NB4 (cell line): ENCODE measurements at regions not wholly inside any gene's neighbourhood (a gene's known extent, or its start where the extent isn't known, plus 50 kb on each side); places are given as distances from the start of the nearest gene placed in this dataset.

Source experiments
- DNase-seq: peaks from one replicate; pipeline ENCODE4 v3.0.0; 2010; ENCODE audit warnings: low read depth
- H3K4me3 ChIP-seq: one replicate; pipeline ENCODE4 v1.5.1; 2011; ENCODE audit warnings: mild to moderate bottlenecking, low read depth, low read length, moderate library complexity
- CTCF ChIP-seq: IDR thresholded peaks from one replicate; pipeline ENCODE4 v1.5.1; 2012; ENCODE audit warnings: low read depth, low read length
- MAX ChIP-seq: IDR thresholded peaks from 2 replicates; pipeline ENCODE4 v1.6.1; 2011; ENCODE audit warnings: low read depth, low read length
- MYC ChIP-seq: IDR thresholded peaks from 2 replicates; pipeline ENCODE4 v1.6.1; 2011; ENCODE audit warnings: low read depth, low read length
- POLR2A ChIP-seq: IDR thresholded peaks from 2 replicates; pipeline ENCODE4 v1.6.1; 2011; ENCODE audit warnings: mild to moderate bottlenecking; ENCODE audit not compliant: insufficient read length; ENCODE audit errors: extremely low read depth

- TF ChIP-seq MAX (no peak), POLR2A (no peak), CTCF (no peak), MYC (no peak)
- H3K4me3 ChIP-seq: no peak overlapping the region
- no peak for DNase-seq
These were observed 96.5 kb downstream of the CYP26B1 start for GRCh38 chr2:72051204-72051603.

GRCh38 chr2:72050734-72051133 lies 96.9 kb downstream of the CYP26B1 start:
- DNase-seq: no peak
- no peak overlapping the region for H3K4me3 ChIP-seq
- TF ChIP-seq POLR2A: no peak
- no peak for TF ChIP-seq MAX
- no peak for TF ChIP-seq MYC
- no peak for TF ChIP-seq CTCF

- DNase-seq: no peak
- H3K4me3 ChIP-seq: no peak overlapping the region
- TF ChIP-seq POLR2A: no peak
- no peak for TF ChIP-seq MAX
- TF ChIP-seq CTCF: no peak
- no peak for TF ChIP-seq MYC
These were observed 98.7 kb downstream of the CYP26B1 start for GRCh38 chr2:72048881-72049477.

GRCh38 chr2:72043985-72044384 lies 103.7 kb downstream of the CYP26B1 start:
- H3K4me3 ChIP-seq: no peak overlapping the region
- no peak for TF ChIP-seq CTCF
- TF ChIP-seq MYC: no peak
- no peak for TF ChIP-seq MAX
- TF ChIP-seq POLR2A: no peak
- no peak for DNase-seq

DNA sequence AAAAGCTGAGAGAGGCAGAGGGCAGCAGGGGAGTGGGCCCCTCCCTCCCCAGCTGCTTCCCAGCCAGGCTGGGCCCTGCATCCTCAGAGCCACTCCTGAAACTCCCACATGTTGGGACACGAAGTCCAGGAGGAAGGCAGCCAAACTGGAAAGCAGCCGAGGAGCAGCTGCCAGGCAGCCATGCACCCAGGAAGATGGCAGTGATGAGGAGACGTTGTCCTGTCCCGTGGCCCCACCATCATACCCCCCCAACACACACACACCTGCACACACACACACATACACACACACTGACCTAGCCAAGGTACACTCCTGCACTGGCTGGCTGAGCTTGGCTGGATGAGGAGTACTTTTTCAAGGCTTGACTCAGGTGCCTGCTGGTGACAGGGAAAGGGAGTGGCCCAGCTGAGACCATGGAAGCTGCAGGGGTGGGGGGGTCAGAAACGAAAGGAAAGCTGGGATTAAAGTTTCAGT lies 106.0 kb downstream of the CYP26B1 start:
- DNase-seq: no peak
- TF ChIP-seq MAX (no peak), MYC (no peak), POLR2A (no peak), CTCF (no peak)
- H3K4me3 ChIP-seq: no peak overlapping the region
